Activated CD4-positive, alpha-beta memory T cell treated with anti-CD3 and anti-CD28 coated beads, Interleukin-2, amount 10 ng/mL, durations not matched to agents 7 days and 5 days (primary cell): ENCODE measurements at regions not wholly inside any gene's neighbourhood (a gene's known extent, or its start where the extent isn't known, plus 50 kb on each side); places are given as distances from the start of the nearest gene placed in this dataset.

Experiments
- CTCF ChIA-PET: fragments of 350-600 bp; sonication (Branson Sonifier 250); formaldehyde crosslinking; loops from one replicate; lab custom pipeline; 2021; ENCODE audit warnings: antibody characterized with exemption, inconsistent platforms; lab: Charles Lee
- POLR2A ChIA-PET: fragments of 350-600 bp; sonication (Branson Sonifier 250); formaldehyde crosslinking; loops from one replicate; lab custom pipeline; 2021; ENCODE audit warnings: antibody characterized with exemption; lab: Charles Lee
- DNase-seq: peaks from one replicate; pipeline ENCODE4 v3.0.0-alpha.2; 2020
- H3K27ac Mint-ChIP-seq: one replicate; pipeline ENCODE4 v1.8.0; 2021; ENCODE audit warnings: mild to moderate bottlenecking, mixed read lengths
- H3K27me3 Mint-ChIP-seq: one replicate; pipeline ENCODE4 v1.8.0; 2021; ENCODE audit warnings: mixed read lengths
- H3K36me3 Mint-ChIP-seq: one replicate; pipeline ENCODE4 v1.8.0; 2021; ENCODE audit warnings: low read depth, mixed read lengths
- H3K4me1 Mint-ChIP-seq: one replicate; pipeline ENCODE4 v1.8.0; 2021; ENCODE audit warnings: mixed read lengths
- H3K4me3 Mint-ChIP-seq: one replicate; pipeline ENCODE4 v1.8.0; 2021; ENCODE audit warnings: mild to moderate bottlenecking, mixed read lengths
- H3K9me3 Mint-ChIP-seq: one replicate; pipeline ENCODE4 v1.8.0; 2021; ENCODE audit warnings: mixed read lengths

- no peak overlapping the region for H3K4me3 Mint-ChIP-seq
- no peaks in the 10 kb centered on the region for H3K36me3 Mint-ChIP-seq
- no peaks in the 10 kb centered on the region for H3K4me1 Mint-ChIP-seq
- peaks cover 9% of the 10 kb centered on the region for H3K9me3 Mint-ChIP-seq
- DNase-seq, result no peak
- H3K27ac Mint-ChIP-seq, result no peak overlapping the region
- ChIA-PET CTCF (no interaction called here), POLR2A (no interaction called here)
- no peaks in the 10 kb centered on the region for H3K27me3 Mint-ChIP-seq
Measured at GRCh38 chr2:211270257-211270656, 713.9 kb downstream of the CPS1 start.

GRCh38 chr2:211281430-211282073, 725.2 kb downstream of the CPS1 start:
- no peaks in the 10 kb centered on the region for H3K27me3 Mint-ChIP-seq
- no peak overlapping the region for H3K4me3 Mint-ChIP-seq
- no peaks in the 10 kb centered on the region for H3K36me3 Mint-ChIP-seq
- CTCF ChIA-PET, result no interaction called here
- no peak for DNase-seq
- H3K9me3 Mint-ChIP-seq, result peaks cover 2% of the 10 kb centered on the region
- POLR2A ChIA-PET, result no interaction called here
- H3K4me1 Mint-ChIP-seq, result no peaks in the 10 kb centered on the region
- no peak overlapping the region for H3K27ac Mint-ChIP-seq

- CTCF ChIA-PET, result no interaction called here
- Mint-ChIP-seq H3K4me3 (no peak overlapping the region), H3K36me3 (no peaks in the 10 kb centered on the region), H3K27me3 (no peaks in the 10 kb centered on the region), H3K27ac (no peak overlapping the region), H3K9me3 (no peaks in the 10 kb centered on the region), H3K4me1 (no peaks in the 10 kb centered on the region)
- no peak for DNase-seq
- POLR2A ChIA-PET, result no interaction called here
Measured at GRCh38 chr2:211302676-211303075, 746.3 kb downstream of the CPS1 start.

GRCh38 chr2:211306929-211307328, 750.5 kb downstream of the CPS1 start:
- Mint-ChIP-seq H3K27ac (no peak overlapping the region), H3K27me3 (no peaks in the 10 kb centered on the region), H3K4me3 (no peak overlapping the region), H3K4me1 (no peaks in the 10 kb centered on the region), H3K9me3 (no peaks in the 10 kb centered on the region), H3K36me3 (no peaks in the 10 kb centered on the region)
- ChIA-PET POLR2A (no interaction called here), CTCF (no interaction called here)
- DNase-seq, result no peak
